Osteoblast (primary cell): ENCODE measurements at regions not wholly inside any gene's neighbourhood (a gene's known extent, or its start where the extent isn't known, plus 50 kb on each side); places are given as distances from the start of the nearest gene placed in this dataset.

Source experiments
- DNase-seq: peaks from one replicate; pipeline ENCODE4 v3.0.0; 2011; ENCODE audit warnings: low spot score, mixed read lengths; ENCODE audit not compliant: insufficient read length; ENCODE audit errors: missing footprints
- H2AFZ ChIP-seq: 2 replicates; pipeline ENCODE4 v1.6.0; 2011; ENCODE audit warnings: mild to moderate bottlenecking, low read length
- H3K27ac ChIP-seq: 2 replicates; pipeline ENCODE4 v1.5.1; 2011; ENCODE audit warnings: mild to moderate bottlenecking, low read depth, low read length, moderate library complexity
- H3K27me3 ChIP-seq: 2 replicates; pipeline ENCODE4 v1.6.0; 2012; ENCODE audit warnings: mild to moderate bottlenecking, control low read depth, inconsistent platforms, low read length, moderate library complexity; ENCODE audit not compliant: insufficient read depth
- H3K36me3 ChIP-seq: 2 replicates; pipeline ENCODE4 v1.5.1; 2011; ENCODE audit warnings: mild to moderate bottlenecking, low read length, control low read depth, moderate library complexity; ENCODE audit not compliant: insufficient read depth
- H3K4me1 ChIP-seq: 2 replicates; pipeline ENCODE4 v1.5.1; 2011; ENCODE audit warnings: mild to moderate bottlenecking, low read length, control low read depth, moderate library complexity; ENCODE audit not compliant: insufficient read depth
- H3K4me2 ChIP-seq: 2 replicates; pipeline ENCODE4 v1.6.0; 2011; ENCODE audit warnings: mild to moderate bottlenecking, low read length; ENCODE audit not compliant: insufficient read depth
- H3K4me3 ChIP-seq: fragments of 200-600 bp; sonication (generic); 3 replicates; pipeline ENCODE4 v1.5.1; 2012; ENCODE audit warnings: mild to moderate bottlenecking, low read length, inconsistent platforms; ENCODE audit not compliant: insufficient read depth
- H3K79me2 ChIP-seq: 2 replicates; pipeline ENCODE4 v1.6.0; 2012; ENCODE audit warnings: mild to moderate bottlenecking, low read length, control low read depth, inconsistent platforms; ENCODE audit not compliant: insufficient read depth
- H3K9me3 ChIP-seq: 2 replicates; pipeline ENCODE4 v1.5.1; 2011; ENCODE audit warnings: low read depth, low read length, control low read depth
- H4K20me1 ChIP-seq: 2 replicates; pipeline ENCODE4 v1.6.0; 2012; ENCODE audit warnings: mild to moderate bottlenecking, low read length, control low read depth; ENCODE audit not compliant: insufficient read depth
- TF ChIP-seq, protein P1 (sequence below): IDR thresholded peaks from 2 replicates; pipeline ENCODE4 v1.5.1; 2011; ENCODE audit warnings: mild to moderate bottlenecking, low read depth, low read length, moderate library complexity; ENCODE audit errors: extremely low read depth

DNA sequence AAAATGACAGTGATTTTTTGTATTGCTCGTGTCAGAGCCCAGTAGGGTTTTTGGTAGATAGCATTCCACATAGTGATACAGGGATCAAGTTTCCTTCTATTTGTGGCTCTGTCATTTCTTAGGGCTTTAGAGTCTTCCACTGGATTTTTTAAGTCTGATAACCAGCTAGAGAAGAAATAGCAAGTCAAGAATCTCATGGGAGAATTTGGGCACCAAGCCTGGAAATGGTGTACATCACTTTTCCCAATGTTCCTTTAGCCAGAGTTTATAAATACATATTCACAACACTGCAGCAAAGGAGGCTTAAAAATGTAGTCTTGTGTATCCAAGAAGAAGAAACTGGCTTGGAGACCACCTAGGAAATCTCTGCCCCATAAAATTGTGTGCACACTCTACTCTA is 647.1 kb upstream of the KLF4 start:
- Histone ChIP-seq H2AFZ (no peak overlapping the region), H3K36me3 (no peaks in the 10 kb centered on the region), H3K4me1 (no peaks in the 10 kb centered on the region), H3K9me3 (no peaks in the 10 kb centered on the region), H3K27ac (no peak overlapping the region), H3K79me2 (no peaks in the 10 kb centered on the region), H3K27me3 (no peaks in the 10 kb centered on the region), H3K4me3 (no peak overlapping the region), H3K4me2 (no peak overlapping the region), H4K20me1 (no peaks in the 10 kb centered on the region)
- DNase-seq = no peak
- TF ChIP-seq, protein P1, sequence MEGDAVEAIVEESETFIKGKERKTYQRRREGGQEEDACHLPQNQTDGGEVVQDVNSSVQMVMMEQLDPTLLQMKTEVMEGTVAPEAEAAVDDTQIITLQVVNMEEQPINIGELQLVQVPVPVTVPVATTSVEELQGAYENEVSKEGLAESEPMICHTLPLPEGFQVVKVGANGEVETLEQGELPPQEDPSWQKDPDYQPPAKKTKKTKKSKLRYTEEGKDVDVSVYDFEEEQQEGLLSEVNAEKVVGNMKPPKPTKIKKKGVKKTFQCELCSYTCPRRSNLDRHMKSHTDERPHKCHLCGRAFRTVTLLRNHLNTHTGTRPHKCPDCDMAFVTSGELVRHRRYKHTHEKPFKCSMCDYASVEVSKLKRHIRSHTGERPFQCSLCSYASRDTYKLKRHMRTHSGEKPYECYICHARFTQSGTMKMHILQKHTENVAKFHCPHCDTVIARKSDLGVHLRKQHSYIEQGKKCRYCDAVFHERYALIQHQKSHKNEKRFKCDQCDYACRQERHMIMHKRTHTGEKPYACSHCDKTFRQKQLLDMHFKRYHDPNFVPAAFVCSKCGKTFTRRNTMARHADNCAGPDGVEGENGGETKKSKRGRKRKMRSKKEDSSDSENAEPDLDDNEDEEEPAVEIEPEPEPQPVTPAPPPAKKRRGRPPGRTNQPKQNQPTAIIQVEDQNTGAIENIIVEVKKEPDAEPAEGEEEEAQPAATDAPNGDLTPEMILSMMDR = no peak

DNA sequence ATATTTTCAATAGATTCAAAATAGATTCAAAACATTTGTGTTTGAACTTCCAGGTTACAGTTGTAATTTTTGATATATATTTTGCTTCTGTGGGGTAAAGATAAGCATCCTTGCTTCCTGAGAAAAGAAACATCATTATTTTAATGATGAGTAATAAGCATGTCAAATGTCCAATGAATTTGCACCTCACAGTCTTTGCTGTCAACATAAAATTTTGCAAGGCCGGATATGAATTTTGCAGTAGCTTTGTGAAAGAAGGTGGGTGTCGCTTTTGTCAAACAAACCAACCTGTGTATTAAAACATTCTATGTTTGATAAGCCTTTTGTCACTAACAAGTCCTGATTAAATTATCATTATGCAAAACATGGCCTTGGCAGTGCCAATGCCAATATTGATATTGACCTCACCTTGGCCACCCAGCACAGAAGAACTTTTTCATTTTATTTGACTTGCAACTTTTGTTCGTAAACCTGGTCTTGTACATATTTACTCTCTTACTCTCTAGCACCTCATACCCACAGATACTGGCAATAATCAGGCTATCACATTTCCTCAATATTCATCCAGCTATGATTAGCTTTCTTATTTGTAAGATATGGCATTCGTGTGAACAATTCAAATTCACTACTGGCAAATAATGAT is 645.0 kb upstream of the KLF4 start:
- Histone ChIP-seq H3K4me1 (no peaks in the 10 kb centered on the region), H3K36me3 (no peaks in the 10 kb centered on the region), H3K9me3 (no peaks in the 10 kb centered on the region), H3K4me3 (no peak overlapping the region), H3K79me2 (no peaks in the 10 kb centered on the region), H2AFZ (no peak overlapping the region), H3K27me3 (no peaks in the 10 kb centered on the region), H3K4me2 (no peak overlapping the region), H3K27ac (no peak overlapping the region), H4K20me1 (no peaks in the 10 kb centered on the region)
- TF ChIP-seq, protein P1 = no peak
- DNase-seq = no peak

DNA sequence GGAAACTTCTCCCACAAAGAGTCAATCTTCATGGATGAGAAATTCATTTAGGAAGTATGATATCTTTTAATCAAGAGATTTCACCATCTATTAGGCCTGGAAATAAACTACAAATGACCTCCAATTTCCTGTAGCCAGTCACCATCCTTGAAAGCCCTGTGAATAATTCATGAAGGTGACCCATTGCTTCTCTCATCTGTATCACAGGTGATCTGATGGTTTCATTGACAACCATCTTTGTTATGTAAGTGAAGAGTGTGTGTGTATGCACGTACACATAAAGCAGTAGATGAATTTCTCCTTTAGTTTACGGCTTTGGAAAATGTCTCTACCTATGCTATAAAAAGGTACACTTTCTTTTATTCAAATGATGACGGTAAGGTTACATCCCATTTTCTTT is 644.1 kb upstream of the KLF4 start:
- Histone ChIP-seq H3K79me2 (no peaks in the 10 kb centered on the region), H3K27me3 (no peaks in the 10 kb centered on the region), H3K36me3 (no peaks in the 10 kb centered on the region), H3K27ac (no peak overlapping the region), H3K9me3 (no peaks in the 10 kb centered on the region), H2AFZ (no peak overlapping the region), H3K4me2 (no peak overlapping the region), H3K4me3 (no peak overlapping the region), H4K20me1 (no peaks in the 10 kb centered on the region), H3K4me1 (no peaks in the 10 kb centered on the region)
- TF ChIP-seq, protein P1 = no peak
- no peak for DNase-seq

DNA sequence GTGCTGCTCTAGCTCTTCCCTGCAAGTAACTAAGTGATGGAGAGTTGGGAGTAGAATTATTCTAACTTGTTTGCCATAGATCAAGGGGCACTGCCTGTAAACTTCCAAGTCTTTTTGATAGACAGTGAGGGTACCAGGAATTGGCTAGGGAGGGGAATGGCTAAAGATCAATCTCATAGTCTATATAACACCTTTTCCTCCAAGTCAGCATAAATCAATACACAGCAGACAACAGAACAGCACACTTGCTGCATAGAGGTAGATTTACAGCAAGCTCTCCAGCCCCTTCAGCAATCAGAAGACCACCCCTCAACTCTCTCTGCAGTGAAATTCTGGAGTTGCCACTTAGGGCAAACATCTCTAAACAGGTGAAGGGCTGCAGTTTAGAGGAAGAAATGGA is 643.5 kb upstream of the KLF4 start:
- H4K20me1 ChIP-seq = no peaks in the 10 kb centered on the region
- no peak overlapping the region for H2AFZ ChIP-seq
- no peak overlapping the region for H3K4me3 ChIP-seq
- H3K4me1 ChIP-seq = no peaks in the 10 kb centered on the region
- H3K27ac ChIP-seq = no peak overlapping the region
- TF ChIP-seq, protein P1 = no peak
- no peak for DNase-seq
- no peaks in the 10 kb centered on the region for H3K79me2 ChIP-seq
- no peaks in the 10 kb centered on the region for H3K27me3 ChIP-seq
- H3K4me2 ChIP-seq = no peak overlapping the region
- no peaks in the 10 kb centered on the region for H3K9me3 ChIP-seq
- no peaks in the 10 kb centered on the region for H3K36me3 ChIP-seq
